WTC11 (cell line): ENCODE measurements at regions not wholly inside any gene's neighbourhood (a gene's known extent, or its start where the extent isn't known, plus 50 kb on each side); places are given as distances from the start of the nearest gene placed in this dataset.

Experiments used
- ATAC-seq: fragments of 200-7000 bp; cut with Tn5 transposase; 2 replicates; pipeline ENCODE4 v1.10.0; 2021; ENCODE audit warnings: mild to moderate bottlenecking, moderate library complexity
- CTCF ChIA-PET: fragments of 300-600 bp; sonication (Branson Sonifier 250); formaldehyde crosslinking; loops from one replicate; lab custom pipeline; 2021; ENCODE audit warnings: antibody characterized with exemption; lab: Charles Lee
- POLR2A ChIA-PET: fragments of 350-600 bp; sonication (Branson Sonifier 250); formaldehyde crosslinking; loops from one replicate; lab custom pipeline; 2021; ENCODE audit warnings: antibody characterized with exemption; lab: Charles Lee
- DNase-seq: peaks from one replicate; pipeline ENCODE4 v3.0.0; 2021; ENCODE audit warnings: low spot score
- H3K27ac Mint-ChIP-seq: 2 replicates; pipeline ENCODE4 v1.8.0; 2021; ENCODE audit warnings: mixed read lengths
- H3K27me3 Mint-ChIP-seq: 2 replicates; pipeline ENCODE4 v1.8.0; 2021; ENCODE audit warnings: low read depth, mild to moderate bottlenecking, moderate library complexity, mixed read lengths
- H3K36me3 Mint-ChIP-seq: 2 replicates; pipeline ENCODE4 v1.8.0; 2021; ENCODE audit warnings: mixed read lengths
- H3K4me1 Mint-ChIP-seq: 2 replicates; pipeline ENCODE4 v1.8.0; 2022; ENCODE audit warnings: mixed read lengths
- H3K4me3 Mint-ChIP-seq: 2 replicates; pipeline ENCODE4 v1.8.0; 2021; ENCODE audit warnings: mild to moderate bottlenecking, moderate library complexity, mixed read lengths
- H3K9me3 Mint-ChIP-seq: 2 replicates; pipeline ENCODE4 v1.8.0; 2021; ENCODE audit warnings: mixed read lengths
- ATF6 ChIP-seq: sonication (generic); formaldehyde crosslinking; IDR thresholded peaks from 2 replicates; pipeline ENCODE4 v1.8.1; 2023; ENCODE audit warnings: mild to moderate bottlenecking, missing genetic modification reagents
- CREB1 ChIP-seq: sonication (generic); formaldehyde crosslinking; IDR thresholded peaks from 2 replicates; pipeline ENCODE4 v1.8.0; 2023; ENCODE audit warnings: mild to moderate bottlenecking, missing genetic modification reagents
- E2F4 ChIP-seq: sonication (generic); formaldehyde crosslinking; IDR thresholded peaks from 2 replicates; pipeline ENCODE4 v1.8.1; 2022; ENCODE audit warnings: low read depth, mild to moderate bottlenecking, moderate library complexity, missing genetic modification reagents, borderline replicate concordance
- EMX1 ChIP-seq: fragments of 250-450 bp; sonication (Bioruptor Pico); IDR thresholded peaks from 2 replicates; pipeline ENCODE4 v1.8.0; 2021; ENCODE audit warnings: mild to moderate bottlenecking
- FOXK1 ChIP-seq: sonication (generic); formaldehyde crosslinking; IDR thresholded peaks from 2 replicates; pipeline ENCODE4 v1.8.0; 2022; ENCODE audit warnings: mild to moderate bottlenecking, moderate library complexity, missing genetic modification reagents
- HMGA2 ChIP-seq: fragments of 250-450 bp; sonication (Bioruptor Pico); IDR thresholded peaks from 2 replicates; pipeline ENCODE4 v1.4.0; 2021; ENCODE audit warnings: mild to moderate bottlenecking, moderate library complexity
- NFE2L1 ChIP-seq: sonication (generic); formaldehyde crosslinking; IDR thresholded peaks from 2 replicates; pipeline ENCODE4 v1.8.1; 2023; ENCODE audit warnings: missing genetic modification reagents
- NFYB ChIP-seq: sonication (generic); formaldehyde crosslinking; conservative IDR thresholded peaks from 2 replicates; pipeline ENCODE4 v1.8.0; 2022; ENCODE audit warnings: low read depth, missing genetic modification reagents
- NR1H2 ChIP-seq: sonication (generic); formaldehyde crosslinking; IDR thresholded peaks from 2 replicates; pipeline ENCODE4 v1.9.0; 2021; ENCODE audit warnings: mild to moderate bottlenecking, moderate library complexity, missing genetic modification reagents
- RELA ChIP-seq: sonication (generic); formaldehyde crosslinking; IDR thresholded peaks from 2 replicates; pipeline ENCODE4 v1.8.1; 2022; ENCODE audit warnings: missing genetic modification reagents, mild to moderate bottlenecking, borderline replicate concordance
- SP1 ChIP-seq: sonication (generic); formaldehyde crosslinking; conservative IDR thresholded peaks from 2 replicates; pipeline ENCODE4 v1.8.1; 2022; ENCODE audit warnings: missing genetic modification reagents
- TEAD1 ChIP-seq: sonication (generic); formaldehyde crosslinking; IDR thresholded peaks from 2 replicates; pipeline ENCODE4 v1.8.0; 2022; ENCODE audit warnings: mild to moderate bottlenecking, missing genetic modification reagents
- ZNF232 ChIP-seq: sonication (generic); formaldehyde crosslinking; IDR thresholded peaks from 2 replicates; pipeline ENCODE4 v1.8.0; 2022; ENCODE audit warnings: mild to moderate bottlenecking, missing genetic modification reagents
- ZNF396 ChIP-seq: fragments of 250-450 bp; sonication (Bioruptor Pico); IDR thresholded peaks from 2 replicates; pipeline ENCODE4 v1.8.0; 2021; ENCODE audit warnings: mild to moderate bottlenecking, moderate library complexity, borderline replicate concordance
- ZNF423 ChIP-seq: fragments of 250-450 bp; sonication (Bioruptor Pico); IDR thresholded peaks from 2 replicates; pipeline ENCODE4 v2.1.2; 2022; ENCODE audit warnings: mild to moderate bottlenecking, moderate library complexity
- TF ChIP-seq, protein P1 (sequence below): sonication (generic); formaldehyde crosslinking; IDR thresholded peaks from 2 replicates; pipeline ENCODE4 v1.8.1; 2023; ENCODE audit warnings: mild to moderate bottlenecking, missing genetic modification reagents
- TF ChIP-seq, protein P2 (sequence below): sonication (generic); formaldehyde crosslinking; IDR thresholded peaks from 2 replicates; pipeline ENCODE4 v1.8.1; 2023; ENCODE audit warnings: mild to moderate bottlenecking, missing genetic modification reagents, moderate library complexity
- TF ChIP-seq, protein P3 (sequence below): sonication (generic); formaldehyde crosslinking; IDR thresholded peaks from 2 replicates; pipeline ENCODE4 v1.8.1; 2022; ENCODE audit warnings: low read depth, missing genetic modification reagents, borderline replicate concordance
- TF ChIP-seq, protein P4 (sequence below): fragments of 250-450 bp; sonication (Bioruptor Pico); IDR thresholded peaks from 2 replicates; pipeline ENCODE4 v1.9.0; 2021; ENCODE audit warnings: mild to moderate bottlenecking
- TF ChIP-seq, protein P5 (sequence below): sonication (generic); formaldehyde crosslinking; IDR thresholded peaks from 2 replicates; pipeline ENCODE4 v1.8.0; 2023; ENCODE audit warnings: missing genetic modification reagents

- Mint-ChIP-seq H3K9me3 (peaks cover 69% of the 10 kb centered on the region), H3K4me3 (no peak overlapping the region), H3K4me1 (no peaks in the 10 kb centered on the region), H3K36me3 (peaks cover 32% of the 10 kb centered on the region), H3K27ac (no peak overlapping the region)
- CTCF ChIA-PET: no interaction called here
- POLR2A ChIA-PET: no interaction called here
- no peak for TF ChIP-seq EMX1 (CRISPR knock-in tag)
- TF ChIP-seq, protein P1, sequence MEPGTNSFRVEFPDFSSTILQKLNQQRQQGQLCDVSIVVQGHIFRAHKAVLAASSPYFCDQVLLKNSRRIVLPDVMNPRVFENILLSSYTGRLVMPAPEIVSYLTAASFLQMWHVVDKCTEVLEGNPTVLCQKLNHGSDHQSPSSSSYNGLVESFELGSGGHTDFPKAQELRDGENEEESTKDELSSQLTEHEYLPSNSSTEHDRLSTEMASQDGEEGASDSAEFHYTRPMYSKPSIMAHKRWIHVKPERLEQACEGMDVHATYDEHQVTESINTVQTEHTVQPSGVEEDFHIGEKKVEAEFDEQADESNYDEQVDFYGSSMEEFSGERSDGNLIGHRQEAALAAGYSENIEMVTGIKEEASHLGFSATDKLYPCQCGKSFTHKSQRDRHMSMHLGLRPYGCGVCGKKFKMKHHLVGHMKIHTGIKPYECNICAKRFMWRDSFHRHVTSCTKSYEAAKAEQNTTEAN (CRISPR knock-in tag): no peak
- no peak for TF ChIP-seq RELA (CRISPR knock-in tag)
- TF ChIP-seq ZNF423 (CRISPR knock-in tag): no peak
- no peak for TF ChIP-seq ATF6 (CRISPR knock-in tag)
- TF ChIP-seq CREB1 (CRISPR knock-in tag): no peak
- TF ChIP-seq, protein P2, sequence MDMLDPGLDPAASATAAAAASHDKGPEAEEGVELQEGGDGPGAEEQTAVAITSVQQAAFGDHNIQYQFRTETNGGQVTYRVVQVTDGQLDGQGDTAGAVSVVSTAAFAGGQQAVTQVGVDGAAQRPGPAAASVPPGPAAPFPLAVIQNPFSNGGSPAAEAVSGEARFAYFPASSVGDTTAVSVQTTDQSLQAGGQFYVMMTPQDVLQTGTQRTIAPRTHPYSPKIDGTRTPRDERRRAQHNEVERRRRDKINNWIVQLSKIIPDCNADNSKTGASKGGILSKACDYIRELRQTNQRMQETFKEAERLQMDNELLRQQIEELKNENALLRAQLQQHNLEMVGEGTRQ: no peak
- TF ChIP-seq, protein P3, sequence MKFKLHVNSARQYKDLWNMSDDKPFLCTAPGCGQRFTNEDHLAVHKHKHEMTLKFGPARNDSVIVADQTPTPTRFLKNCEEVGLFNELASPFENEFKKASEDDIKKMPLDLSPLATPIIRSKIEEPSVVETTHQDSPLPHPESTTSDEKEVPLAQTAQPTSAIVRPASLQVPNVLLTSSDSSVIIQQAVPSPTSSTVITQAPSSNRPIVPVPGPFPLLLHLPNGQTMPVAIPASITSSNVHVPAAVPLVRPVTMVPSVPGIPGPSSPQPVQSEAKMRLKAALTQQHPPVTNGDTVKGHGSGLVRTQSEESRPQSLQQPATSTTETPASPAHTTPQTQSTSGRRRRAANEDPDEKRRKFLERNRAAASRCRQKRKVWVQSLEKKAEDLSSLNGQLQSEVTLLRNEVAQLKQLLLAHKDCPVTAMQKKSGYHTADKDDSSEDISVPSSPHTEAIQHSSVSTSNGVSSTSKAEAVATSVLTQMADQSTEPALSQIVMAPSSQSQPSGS (CRISPR knock-in tag): no peak
- TF ChIP-seq ZNF396 (CRISPR knock-in tag): no peak
- TF ChIP-seq HMGA2 (CRISPR knock-in tag): no peak
- TF ChIP-seq FOXK1: no peak
- TF ChIP-seq, protein P4, sequence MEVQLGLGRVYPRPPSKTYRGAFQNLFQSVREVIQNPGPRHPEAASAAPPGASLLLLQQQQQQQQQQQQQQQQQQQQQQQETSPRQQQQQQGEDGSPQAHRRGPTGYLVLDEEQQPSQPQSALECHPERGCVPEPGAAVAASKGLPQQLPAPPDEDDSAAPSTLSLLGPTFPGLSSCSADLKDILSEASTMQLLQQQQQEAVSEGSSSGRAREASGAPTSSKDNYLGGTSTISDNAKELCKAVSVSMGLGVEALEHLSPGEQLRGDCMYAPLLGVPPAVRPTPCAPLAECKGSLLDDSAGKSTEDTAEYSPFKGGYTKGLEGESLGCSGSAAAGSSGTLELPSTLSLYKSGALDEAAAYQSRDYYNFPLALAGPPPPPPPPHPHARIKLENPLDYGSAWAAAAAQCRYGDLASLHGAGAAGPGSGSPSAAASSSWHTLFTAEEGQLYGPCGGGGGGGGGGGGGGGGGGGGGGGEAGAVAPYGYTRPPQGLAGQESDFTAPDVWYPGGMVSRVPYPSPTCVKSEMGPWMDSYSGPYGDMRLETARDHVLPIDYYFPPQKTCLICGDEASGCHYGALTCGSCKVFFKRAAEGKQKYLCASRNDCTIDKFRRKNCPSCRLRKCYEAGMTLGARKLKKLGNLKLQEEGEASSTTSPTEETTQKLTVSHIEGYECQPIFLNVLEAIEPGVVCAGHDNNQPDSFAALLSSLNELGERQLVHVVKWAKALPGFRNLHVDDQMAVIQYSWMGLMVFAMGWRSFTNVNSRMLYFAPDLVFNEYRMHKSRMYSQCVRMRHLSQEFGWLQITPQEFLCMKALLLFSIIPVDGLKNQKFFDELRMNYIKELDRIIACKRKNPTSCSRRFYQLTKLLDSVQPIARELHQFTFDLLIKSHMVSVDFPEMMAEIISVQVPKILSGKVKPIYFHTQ: no peak
- TF ChIP-seq E2F4 (CRISPR knock-in tag): no peak
- TF ChIP-seq, all 79 proteins: peak for 0
- ATAC-seq (no peak), DNase-seq (no peak)
- no peaks in the 10 kb centered on the region for H3K27me3 Mint-ChIP-seq
These were observed 134.9 kb downstream of the HMHB1 start for GRCh38 chr5:143946837-143947236.

GRCh38 chr5:143947313-143947712 is 135.4 kb downstream of the HMHB1 start:
- Mint-ChIP-seq H3K27ac (no peak overlapping the region), H3K9me3 (peaks cover 67% of the 10 kb centered on the region), H3K4me1 (no peaks in the 10 kb centered on the region), H3K36me3 (peaks cover 30% of the 10 kb centered on the region), H3K4me3 (no peak overlapping the region), H3K27me3 (no peaks in the 10 kb centered on the region)
- ATAC-seq: no peak
- DNase-seq: no peak
- ChIA-PET CTCF (no interaction called here), POLR2A (no interaction called here)
- TF ChIP-seq SP1: no peak
- no peak for TF ChIP-seq NFE2L1 (CRISPR knock-in tag)
- no peak for TF ChIP-seq ZNF232
- no peak for TF ChIP-seq NFYB (CRISPR knock-in tag)
- TF ChIP-seq TEAD1 (CRISPR knock-in tag): no peak
- TF ChIP-seq, protein P2: no peak
- no peak for TF ChIP-seq NR1H2 (CRISPR knock-in tag)
- no peak for TF ChIP-seq ZNF396 (CRISPR knock-in tag)
- TF ChIP-seq, protein P5, sequence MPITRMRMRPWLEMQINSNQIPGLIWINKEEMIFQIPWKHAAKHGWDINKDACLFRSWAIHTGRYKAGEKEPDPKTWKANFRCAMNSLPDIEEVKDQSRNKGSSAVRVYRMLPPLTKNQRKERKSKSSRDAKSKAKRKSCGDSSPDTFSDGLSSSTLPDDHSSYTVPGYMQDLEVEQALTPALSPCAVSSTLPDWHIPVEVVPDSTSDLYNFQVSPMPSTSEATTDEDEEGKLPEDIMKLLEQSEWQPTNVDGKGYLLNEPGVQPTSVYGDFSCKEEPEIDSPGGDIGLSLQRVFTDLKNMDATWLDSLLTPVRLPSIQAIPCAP (CRISPR knock-in tag): no peak
- TF ChIP-seq ATF6 (CRISPR knock-in tag): no peak
